ENCODE measurements at regions not wholly inside any gene's neighbourhood (a gene's known extent, or its start where the extent isn't known, plus 50 kb on each side); places are given as distances from the start of the nearest gene placed in this dataset.

GRCh38 chr15:70469651-70470555 lies 293.5 kb downstream of the UACA start:
- Histone ChIP-seq H3K36me3 (ENCODE audit: control insufficient read depth in 2 of 2, insufficient read depth in 2 of 2, low read length in 1 of 2) (no peaks in the 10 kb centered on the region), H4K20me1 (ENCODE audit: control insufficient read depth, insufficient read depth) (no peaks in the 10 kb centered on the region), H3K79me2 (ENCODE audit: control insufficient read depth, insufficient read depth, low read length) (no peaks in the 10 kb centered on the region), H3K27me3 (replicated peaks in 1 of 2; ENCODE audit: control insufficient read depth in 2 of 2, insufficient read depth in 2 of 2, low read length in 1 of 2) (no peaks in the 10 kb centered on the region), H3K27ac (ENCODE audit: control insufficient read depth, insufficient read depth) (no peak overlapping the region), H3K4me3 (no peak overlapping the region), H3K4me2 (ENCODE audit: control insufficient read depth, insufficient read depth) (no peak overlapping the region), H2AFZ (ENCODE audit: control insufficient read depth, low read depth, low read length) (no peak overlapping the region), H3K4me1 (ENCODE audit: control insufficient read depth, insufficient read depth, low read length) (peaks cover 17% of the 10 kb centered on the region), H3K9ac (ENCODE audit: control insufficient read depth, insufficient read depth, low read length) (no peak overlapping the region), H3K9me3 (replicated peaks; ENCODE audit: control insufficient read depth, insufficient read depth, low read length) (no peaks in the 10 kb centered on the region; the same call in 2 of the 3 replicates)
- SMC1A ChIA-PET (ENCODE audit: uncharacterized antibody, unreplicated experiment) = interaction anchor here (1.3 kb wide), 1 partner anchor 35 kb away, joined by 3 read pairs; no protein-coding TSS in a partner anchor
- TF ChIP-seq MTA3 (IDR thresholded peaks at IDR 0.05; ENCODE audit: borderline replicate concordance, low read length) (no peak), NFIC (IDR thresholded peaks at IDR 0.05; ENCODE audit: low read depth, low read length) (no peak), ZNF384 (IDR thresholded peaks at IDR 0.05; ENCODE audit: borderline replicate concordance, low read depth, low read length) (no peak), SRF (IDR thresholded peaks at IDR 0.05; ENCODE audit: low read depth in 2 of 2, low read length in 2 of 2) (no peak), EED (IDR thresholded peaks at IDR 0.05; ENCODE audit: low read depth) (no peak), STAT1 (conservative IDR thresholded peaks at IDR 0.05) (no peak), RELA (IDR thresholded peaks at IDR 0.05; ENCODE audit: borderline replicate concordance, partially characterized antibody) (no peak), TCF3 (IDR thresholded peaks at IDR 0.05; ENCODE audit: borderline replicate concordance, insufficient read depth, low read depth, low read length) (no peak), IRF3 (IDR thresholded peaks at IDR 0.05) (no peak), ZZZ3 (IDR thresholded peaks at IDR 0.05; ENCODE audit: control insufficient read depth, insufficient read length, low read depth) (no peak), GABPA (IDR thresholded peaks at IDR 0.05; ENCODE audit: low read depth) (no peak), YY1 (IDR thresholded peaks at IDR 0.05; ENCODE audit: low read depth, low read length) (no peak)
- TF ChIP-seq, protein P1, sequence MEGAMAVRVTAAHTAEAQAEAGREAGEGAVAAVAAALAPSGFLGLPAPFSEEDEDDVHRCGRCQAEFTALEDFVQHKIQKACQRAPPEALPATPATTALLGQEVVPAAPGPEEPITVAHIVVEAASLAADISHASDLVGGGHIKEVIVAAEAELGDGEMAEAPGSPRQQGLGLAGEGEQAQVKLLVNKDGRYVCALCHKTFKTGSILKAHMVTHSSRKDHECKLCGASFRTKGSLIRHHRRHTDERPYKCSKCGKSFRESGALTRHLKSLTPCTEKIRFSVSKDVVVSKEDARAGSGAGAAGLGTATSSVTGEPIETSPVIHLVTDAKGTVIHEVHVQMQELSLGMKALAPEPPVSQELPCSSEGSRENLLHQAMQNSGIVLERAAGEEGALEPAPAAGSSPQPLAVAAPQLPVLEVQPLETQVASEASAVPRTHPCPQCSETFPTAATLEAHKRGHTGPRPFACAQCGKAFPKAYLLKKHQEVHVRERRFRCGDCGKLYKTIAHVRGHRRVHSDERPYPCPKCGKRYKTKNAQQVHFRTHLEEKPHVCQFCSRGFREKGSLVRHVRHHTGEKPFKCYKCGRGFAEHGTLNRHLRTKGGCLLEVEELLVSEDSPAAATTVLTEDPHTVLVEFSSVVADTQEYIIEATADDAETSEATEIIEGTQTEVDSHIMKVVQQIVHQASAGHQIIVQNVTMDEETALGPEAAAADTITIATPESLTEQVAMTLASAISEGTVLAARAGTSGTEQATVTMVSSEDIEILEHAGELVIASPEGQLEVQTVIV (IDR thresholded peaks at IDR 0.05; ENCODE audit: borderline replicate concordance, partially characterized antibody) = no peak
- TF ChIP-seq, protein P2, sequence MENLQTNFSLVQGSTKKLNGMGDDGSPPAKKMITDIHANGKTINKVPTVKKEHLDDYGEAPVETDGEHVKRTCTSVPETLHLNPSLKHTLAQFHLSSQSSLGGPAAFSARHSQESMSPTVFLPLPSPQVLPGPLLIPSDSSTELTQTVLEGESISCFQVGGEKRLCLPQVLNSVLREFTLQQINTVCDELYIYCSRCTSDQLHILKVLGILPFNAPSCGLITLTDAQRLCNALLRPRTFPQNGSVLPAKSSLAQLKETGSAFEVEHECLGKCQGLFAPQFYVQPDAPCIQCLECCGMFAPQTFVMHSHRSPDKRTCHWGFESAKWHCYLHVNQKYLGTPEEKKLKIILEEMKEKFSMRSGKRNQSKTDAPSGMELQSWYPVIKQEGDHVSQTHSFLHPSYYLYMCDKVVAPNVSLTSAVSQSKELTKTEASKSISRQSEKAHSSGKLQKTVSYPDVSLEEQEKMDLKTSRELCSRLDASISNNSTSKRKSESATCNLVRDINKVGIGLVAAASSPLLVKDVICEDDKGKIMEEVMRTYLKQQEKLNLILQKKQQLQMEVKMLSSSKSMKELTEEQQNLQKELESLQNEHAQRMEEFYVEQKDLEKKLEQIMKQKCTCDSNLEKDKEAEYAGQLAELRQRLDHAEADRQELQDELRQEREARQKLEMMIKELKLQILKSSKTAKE (IDR thresholded peaks at IDR 0.05; ENCODE audit: low read depth, poor library complexity, severe bottlenecking) = no peak
- CTCF ChIA-PET = interaction anchor here (1.0 to 2.1 kb wide), 4 partner anchors 9 to 18 kb away, joined by 3 to 6 read pairs (median 4); no protein-coding TSS in a partner anchor
- FAIRE-seq (no peak), ATAC-seq (no peak), DNase-seq (ENCODE audit: low read depth, low spot score) (no peak)
- RAD21 ChIA-PET (ENCODE audit: unreplicated experiment) = no interaction called here
- BruUV-seq (replicated peaks) = no TSS peak
- in situ Hi-C loops (cut with MboI) (no loop called here), intact Hi-C loops (cut with micrococcal nuclease; ENCODE audit: unreplicated experiment) (loop anchor here (5.0 kb wide), 1 partner anchor 993 kb away; no protein-coding TSS in a partner anchor)
- 56% methylated on average over 16 of the region's 16 CpGs for WGBS (ENCODE audit: insufficient coverage, insufficient replicate concordance, low lambda C conversion rate, missing lambda C conversion rate)
- POLR2A ChIA-PET = no interaction called here
